PFSK-1 (cell line): ENCODE measurements at regions not wholly inside any gene's neighbourhood (a gene's known extent, or its start where the extent isn't known, plus 50 kb on each side); places are given as distances from the start of the nearest gene placed in this dataset.

Experiments
- FOXP2 ChIP-seq: optimal IDR thresholded peaks from 2 replicates; pipeline ENCODE3; 2011; ENCODE audit warnings: borderline replicate concordance, control low read depth, inconsistent platforms; ENCODE audit not compliant: insufficient read depth; ENCODE audit errors: extremely low read length, extremely low read depth
- POLR2AphosphoS5 ChIP-seq: IDR thresholded peaks from 2 replicates; pipeline ENCODE4 v1.6.1; 2012; ENCODE audit warnings: low read depth, mild to moderate bottlenecking, control low read depth, low read length, moderate library complexity
- SIN3A ChIP-seq: IDR thresholded peaks from 2 replicates; pipeline ENCODE4 v1.6.1; 2012; ENCODE audit warnings: mild to moderate bottlenecking, low read length, moderate library complexity, borderline replicate concordance; ENCODE audit not compliant: insufficient read depth
- TAF1 ChIP-seq: IDR thresholded peaks from 2 replicates; pipeline ENCODE4 v1.6.1; 2012; ENCODE audit warnings: low read length, control low read depth, borderline replicate concordance; ENCODE audit not compliant: insufficient read depth
- TF ChIP-seq, protein P1 (sequence below), 2 experiments: IDR thresholded peaks; 2 replicates each; pipeline versions ENCODE4 v1.6.1 to v1.8.0; 2011 to 2012; ENCODE audit warnings: low read depth in 2 of 2, low read length in 2 of 2, control low read depth in 1 of 2, inconsistent platforms in 1 of 2, mild to moderate bottlenecking in 1 of 2, moderate library complexity in 1 of 2; ENCODE audit not compliant: insufficient read depth in 1 of 2

DNA sequence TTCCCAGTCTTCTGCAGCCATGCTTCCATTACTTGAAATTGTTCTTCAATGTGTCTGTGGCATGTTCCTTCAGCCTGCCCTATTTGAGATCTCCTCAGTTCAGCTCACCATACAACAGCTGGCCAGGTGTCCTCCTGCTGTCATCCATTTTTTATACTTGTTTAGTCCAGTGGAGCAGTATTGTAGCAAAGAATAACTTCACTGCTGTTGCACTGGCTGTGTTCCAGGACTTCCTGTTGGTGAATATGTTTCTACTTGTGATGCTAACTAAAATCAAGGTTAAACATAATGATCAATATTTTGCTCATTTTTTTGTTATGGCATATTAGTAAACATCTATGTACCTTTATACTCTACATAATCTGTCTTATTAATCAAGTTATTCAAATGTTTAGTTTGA, 1394.1 kb downstream of the PCDH9 start:
- no peak for TF ChIP-seq TAF1
- no peak for TF ChIP-seq FOXP2
- no peak for TF ChIP-seq POLR2AphosphoS5
- TF ChIP-seq, protein P1, sequence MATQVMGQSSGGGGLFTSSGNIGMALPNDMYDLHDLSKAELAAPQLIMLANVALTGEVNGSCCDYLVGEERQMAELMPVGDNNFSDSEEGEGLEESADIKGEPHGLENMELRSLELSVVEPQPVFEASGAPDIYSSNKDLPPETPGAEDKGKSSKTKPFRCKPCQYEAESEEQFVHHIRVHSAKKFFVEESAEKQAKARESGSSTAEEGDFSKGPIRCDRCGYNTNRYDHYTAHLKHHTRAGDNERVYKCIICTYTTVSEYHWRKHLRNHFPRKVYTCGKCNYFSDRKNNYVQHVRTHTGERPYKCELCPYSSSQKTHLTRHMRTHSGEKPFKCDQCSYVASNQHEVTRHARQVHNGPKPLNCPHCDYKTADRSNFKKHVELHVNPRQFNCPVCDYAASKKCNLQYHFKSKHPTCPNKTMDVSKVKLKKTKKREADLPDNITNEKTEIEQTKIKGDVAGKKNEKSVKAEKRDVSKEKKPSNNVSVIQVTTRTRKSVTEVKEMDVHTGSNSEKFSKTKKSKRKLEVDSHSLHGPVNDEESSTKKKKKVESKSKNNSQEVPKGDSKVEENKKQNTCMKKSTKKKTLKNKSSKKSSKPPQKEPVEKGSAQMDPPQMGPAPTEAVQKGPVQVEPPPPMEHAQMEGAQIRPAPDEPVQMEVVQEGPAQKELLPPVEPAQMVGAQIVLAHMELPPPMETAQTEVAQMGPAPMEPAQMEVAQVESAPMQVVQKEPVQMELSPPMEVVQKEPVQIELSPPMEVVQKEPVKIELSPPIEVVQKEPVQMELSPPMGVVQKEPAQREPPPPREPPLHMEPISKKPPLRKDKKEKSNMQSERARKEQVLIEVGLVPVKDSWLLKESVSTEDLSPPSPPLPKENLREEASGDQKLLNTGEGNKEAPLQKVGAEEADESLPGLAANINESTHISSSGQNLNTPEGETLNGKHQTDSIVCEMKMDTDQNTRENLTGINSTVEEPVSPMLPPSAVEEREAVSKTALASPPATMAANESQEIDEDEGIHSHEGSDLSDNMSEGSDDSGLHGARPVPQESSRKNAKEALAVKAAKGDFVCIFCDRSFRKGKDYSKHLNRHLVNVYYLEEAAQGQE (IDR thresholded peaks at IDR 0.05; ENCODE audit: insufficient read depth in 1 of 2, low read depth in 2 of 2, low read length in 2 of 2), result no peak
- TF ChIP-seq SIN3A, result no peak

DNA sequence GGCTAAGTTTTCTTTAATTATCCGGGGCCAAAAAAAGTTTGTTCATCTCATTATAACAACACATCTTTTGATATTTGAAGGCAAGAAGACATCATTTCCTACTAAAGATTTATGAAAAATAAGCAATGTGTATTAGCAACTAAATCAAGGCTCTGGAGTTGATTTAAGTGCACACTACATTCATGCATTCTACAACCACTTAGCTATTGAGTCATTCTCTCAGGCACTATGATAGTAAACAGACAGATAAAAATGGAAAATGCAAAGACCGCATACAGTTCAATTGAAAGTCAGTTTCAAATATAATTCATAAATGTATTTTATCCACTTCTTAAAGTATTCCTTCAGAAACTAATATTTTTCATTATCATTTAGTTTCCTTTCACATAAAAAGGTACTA, 1395.2 kb downstream of the PCDH9 start:
- TF ChIP-seq TAF1 (no peak), POLR2AphosphoS5 (no peak), FOXP2 (no peak), SIN3A (no peak)
- TF ChIP-seq, protein P1 (IDR thresholded peaks at IDR 0.05; ENCODE audit: insufficient read depth in 1 of 2, low read depth in 2 of 2, low read length in 2 of 2), result no peak

DNA sequence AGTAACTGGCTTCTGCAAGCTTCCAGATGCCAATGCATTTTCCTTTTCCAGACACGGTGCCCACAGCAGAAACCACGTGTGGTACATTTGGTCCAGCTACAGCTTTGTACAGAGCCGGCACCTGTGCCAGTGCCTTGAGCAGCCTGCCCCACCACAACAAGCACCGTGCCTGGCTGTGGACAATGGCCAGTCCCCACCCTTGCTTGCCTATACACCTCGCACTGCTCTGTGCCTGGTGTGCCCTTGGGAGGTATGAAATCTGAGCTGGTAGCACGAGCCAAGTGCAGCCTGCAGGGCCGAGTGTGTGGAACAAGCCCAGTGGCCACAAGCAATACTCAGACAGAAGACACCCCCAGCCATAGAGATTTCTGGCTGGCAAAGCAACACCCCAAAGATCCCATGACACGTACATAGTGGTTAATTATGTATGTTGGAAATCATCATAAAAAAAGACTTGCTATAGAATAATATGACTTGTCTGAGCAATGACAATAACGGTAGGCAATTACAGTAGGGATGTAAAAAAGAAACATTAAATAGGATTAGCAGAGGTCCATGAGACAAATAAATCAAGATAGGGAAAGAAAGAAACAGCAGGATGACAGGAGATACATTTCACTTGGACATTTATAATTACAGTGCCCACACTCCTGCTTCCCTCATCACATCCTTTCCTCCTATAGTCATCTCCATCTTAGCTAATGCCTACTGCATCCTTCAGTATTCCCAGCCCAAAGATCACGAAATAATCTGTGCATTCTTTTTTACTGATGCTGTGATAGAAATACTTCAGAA, 1399.5 kb downstream of the PCDH9 start:
- TF ChIP-seq POLR2AphosphoS5 (no peak), SIN3A (no peak), FOXP2 (no peak), TAF1 (no peak)
- TF ChIP-seq, protein P1 (IDR thresholded peaks at IDR 0.05; ENCODE audit: insufficient read depth in 1 of 2, low read depth in 2 of 2, low read length in 2 of 2), result no peak

DNA sequence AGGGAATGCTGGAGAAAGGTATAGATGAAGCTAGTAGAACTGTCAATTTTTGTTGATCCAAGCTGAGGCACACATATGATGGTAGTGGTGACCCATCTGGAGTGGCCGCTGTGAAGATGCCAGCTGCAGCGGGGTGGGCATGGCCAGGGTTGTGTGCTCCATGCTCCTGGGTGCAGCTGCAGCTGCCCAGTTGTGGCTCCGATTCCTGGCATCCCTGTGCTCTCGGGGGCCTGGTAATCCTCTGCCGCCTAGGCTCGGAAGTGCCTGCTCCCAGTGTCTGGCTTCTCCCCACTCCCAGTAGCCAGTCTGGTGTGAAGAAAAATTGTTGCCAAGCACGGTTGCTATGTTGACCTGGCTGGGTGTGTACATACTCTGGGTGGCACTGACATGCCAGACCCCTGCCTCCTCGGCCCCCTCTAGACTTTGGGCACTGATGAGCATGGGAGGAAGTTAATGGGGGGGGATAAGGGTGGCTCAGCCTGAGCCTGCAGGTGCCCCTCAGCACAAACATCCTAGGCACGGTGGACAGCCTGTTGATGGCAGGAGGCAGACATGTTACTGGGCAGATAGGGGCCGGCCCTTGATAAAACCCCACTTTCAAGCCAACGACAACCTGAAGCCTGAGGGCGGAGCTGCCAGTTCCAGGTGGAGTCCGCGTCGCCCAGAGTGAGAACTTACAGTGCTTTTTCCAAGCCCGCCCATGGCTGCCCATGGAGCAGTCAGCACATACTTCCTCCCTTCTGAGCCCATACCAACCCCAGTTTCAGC, 1400.7 kb downstream of the PCDH9 start:
- TF ChIP-seq POLR2AphosphoS5 (no peak), SIN3A (no peak), TAF1 (no peak), FOXP2 (no peak)
- TF ChIP-seq, protein P1 (IDR thresholded peaks at IDR 0.05; ENCODE audit: insufficient read depth in 1 of 2, low read depth in 2 of 2, low read length in 2 of 2), result no peak
